Activated B cell treated with CpG ODN at 0.5 μM for 24 hours (primary cell): ENCODE measurements at regions not wholly inside any gene's neighbourhood (a gene's known extent, or its start where the extent isn't known, plus 50 kb on each side); places are given as distances from the start of the nearest gene placed in this dataset.

Experiments
- ATAC-seq: fragments of 200-7000 bp; cut with Tn5 transposase; one replicate; pipeline ENCODE4 v1.10.0; 2021; ENCODE audit warnings: low read depth, mild to moderate bottlenecking, moderate library complexity
- CTCF ChIA-PET: fragments of 350-600 bp; sonication (Branson Sonifier 250); formaldehyde crosslinking; loops from one replicate; lab custom pipeline; 2021; ENCODE audit warnings: antibody characterized with exemption; lab: Charles Lee
- POLR2A ChIA-PET: fragments of 350-600 bp; sonication (Branson Sonifier 250); formaldehyde crosslinking; loops from one replicate; lab custom pipeline; 2021; ENCODE audit warnings: antibody characterized with exemption; lab: Charles Lee
- DNase-seq: peaks from one replicate; pipeline ENCODE4 v3.0.0; 2022
- H3K27ac Mint-ChIP-seq: one replicate; pipeline ENCODE4 v1.8.0; 2020; ENCODE audit warnings: mixed read lengths
- H3K27me3 Mint-ChIP-seq: one replicate; pipeline ENCODE4 v1.8.0; 2021; ENCODE audit warnings: mixed read lengths
- H3K36me3 Mint-ChIP-seq: one replicate; pipeline ENCODE4 v1.8.0; 2021; ENCODE audit warnings: low read depth, mixed read lengths
- H3K4me1 Mint-ChIP-seq: one replicate; pipeline ENCODE4 v1.8.0; 2021; ENCODE audit warnings: mixed read lengths
- H3K4me3 Mint-ChIP-seq: one replicate; pipeline ENCODE4 v1.8.0; 2020; ENCODE audit warnings: mild to moderate bottlenecking, mixed read lengths
- H3K9me3 Mint-ChIP-seq: one replicate; pipeline ENCODE4 v1.8.0; 2020; ENCODE audit warnings: mixed read lengths
- intact Hi-C: fragments of 100-400 bp; cut with micrococcal nuclease; formaldehyde crosslinking; loops from one replicate; pipeline ENCODE4 v1.15.1; 2024
- TF ChIP-seq, protein P1 (sequence below): fragments of 200-600 bp; IDR thresholded peaks from one replicate; pipeline ENCODE4 v1.8.0; 2022; ENCODE audit warnings: antibody characterized with exemption, mild to moderate bottlenecking

DNA sequence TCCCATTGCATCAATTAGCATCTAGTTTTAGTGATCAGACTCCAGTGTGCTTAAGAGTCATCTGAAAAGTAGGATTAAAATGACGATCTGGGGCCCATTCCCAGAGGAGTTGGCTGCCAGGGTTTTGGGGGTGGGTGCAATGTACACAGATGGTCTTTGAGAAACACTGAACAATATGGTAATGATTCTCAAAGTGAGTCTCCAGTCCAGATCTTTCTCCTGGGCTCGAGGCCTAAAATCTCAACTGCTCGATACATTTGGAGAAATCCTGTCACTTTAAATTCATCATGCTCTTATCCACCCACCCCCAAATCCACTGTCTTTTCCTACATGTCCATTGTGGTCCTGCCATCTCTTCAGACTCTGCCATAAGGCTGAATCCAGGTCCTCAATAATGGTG, 80.7 kb upstream of the MYLIP start:
- CTCF ChIA-PET = no interaction called here
- Mint-ChIP-seq H3K4me1 (peaks cover 7% of the 10 kb centered on the region), H3K4me3 (no peak overlapping the region), H3K27ac (no peak overlapping the region), H3K27me3 (no peaks in the 10 kb centered on the region), H3K9me3 (no peaks in the 10 kb centered on the region), H3K36me3 (no peaks in the 10 kb centered on the region)
- ATAC-seq = no peak
- intact Hi-C loops = no loop called here
- DNase-seq = no peak
- POLR2A ChIA-PET = no interaction called here
- TF ChIP-seq, protein P1, sequence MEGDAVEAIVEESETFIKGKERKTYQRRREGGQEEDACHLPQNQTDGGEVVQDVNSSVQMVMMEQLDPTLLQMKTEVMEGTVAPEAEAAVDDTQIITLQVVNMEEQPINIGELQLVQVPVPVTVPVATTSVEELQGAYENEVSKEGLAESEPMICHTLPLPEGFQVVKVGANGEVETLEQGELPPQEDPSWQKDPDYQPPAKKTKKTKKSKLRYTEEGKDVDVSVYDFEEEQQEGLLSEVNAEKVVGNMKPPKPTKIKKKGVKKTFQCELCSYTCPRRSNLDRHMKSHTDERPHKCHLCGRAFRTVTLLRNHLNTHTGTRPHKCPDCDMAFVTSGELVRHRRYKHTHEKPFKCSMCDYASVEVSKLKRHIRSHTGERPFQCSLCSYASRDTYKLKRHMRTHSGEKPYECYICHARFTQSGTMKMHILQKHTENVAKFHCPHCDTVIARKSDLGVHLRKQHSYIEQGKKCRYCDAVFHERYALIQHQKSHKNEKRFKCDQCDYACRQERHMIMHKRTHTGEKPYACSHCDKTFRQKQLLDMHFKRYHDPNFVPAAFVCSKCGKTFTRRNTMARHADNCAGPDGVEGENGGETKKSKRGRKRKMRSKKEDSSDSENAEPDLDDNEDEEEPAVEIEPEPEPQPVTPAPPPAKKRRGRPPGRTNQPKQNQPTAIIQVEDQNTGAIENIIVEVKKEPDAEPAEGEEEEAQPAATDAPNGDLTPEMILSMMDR = no peak

DNA sequence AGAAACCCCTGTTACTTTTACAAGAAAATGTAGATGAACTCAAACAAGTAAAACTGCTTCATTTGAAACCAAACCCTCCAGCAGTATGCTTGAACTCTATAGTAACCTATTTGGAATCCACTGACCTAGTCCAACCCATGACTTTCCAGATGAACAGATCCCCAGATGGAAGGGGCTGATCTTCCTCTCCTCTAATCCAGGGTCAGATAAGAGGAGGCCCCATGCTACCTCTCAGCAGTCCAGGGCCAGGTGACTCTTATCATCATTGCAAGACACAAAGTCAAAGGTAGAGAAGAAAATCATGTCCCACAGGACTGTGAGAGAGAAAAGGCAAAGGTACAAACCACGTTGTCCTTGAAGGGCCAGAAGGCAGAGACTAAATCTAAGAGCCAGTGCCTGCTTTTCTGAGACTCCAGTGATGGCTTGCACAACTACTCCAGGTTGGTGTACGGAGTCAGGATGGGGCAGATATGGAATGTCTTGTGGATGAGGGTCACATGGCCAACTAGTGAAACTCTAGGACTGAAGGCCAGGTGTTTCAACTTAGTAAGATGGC, 81.4 kb upstream of the MYLIP start:
- TF ChIP-seq, protein P1 = no peak
- Mint-ChIP-seq H3K9me3 (no peaks in the 10 kb centered on the region), H3K27ac (no peak overlapping the region), H3K36me3 (no peaks in the 10 kb centered on the region), H3K4me1 (peaks cover 9% of the 10 kb centered on the region), H3K4me3 (no peak overlapping the region), H3K27me3 (no peaks in the 10 kb centered on the region)
- DNase-seq (no peak), ATAC-seq (no peak)
- ChIA-PET POLR2A (no interaction called here), CTCF (no interaction called here)
- intact Hi-C loops = no loop called here

DNA sequence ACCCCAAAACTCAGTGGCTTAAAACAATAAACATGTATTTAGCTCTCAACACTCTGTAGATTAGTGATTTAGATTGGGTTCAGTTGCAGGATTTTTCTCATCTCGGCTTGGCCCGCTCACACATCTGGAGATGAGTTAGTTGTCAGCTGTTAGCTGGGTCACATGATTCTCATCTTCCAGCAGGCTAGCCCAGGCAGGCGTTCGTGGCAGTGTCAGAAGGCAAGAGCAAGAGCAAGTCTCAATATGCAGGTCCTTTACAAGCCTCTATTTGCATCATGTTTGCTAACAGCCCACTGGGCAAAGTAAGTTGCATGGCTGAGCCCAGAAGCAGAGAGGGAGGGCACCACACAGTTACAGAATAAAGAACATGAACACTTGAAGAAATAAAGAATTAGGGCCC, 83.6 kb upstream of the MYLIP start:
- Mint-ChIP-seq H3K4me1 (peaks cover 11% of the 10 kb centered on the region), H3K36me3 (no peaks in the 10 kb centered on the region), H3K27ac (no peak overlapping the region), H3K9me3 (no peaks in the 10 kb centered on the region), H3K4me3 (no peak overlapping the region), H3K27me3 (no peaks in the 10 kb centered on the region)
- TF ChIP-seq, protein P1 = no peak
- intact Hi-C loops = no loop called here
- DNase-seq = no peak
- CTCF ChIA-PET = no interaction called here
- no peak for ATAC-seq
- POLR2A ChIA-PET = no interaction called here

DNA sequence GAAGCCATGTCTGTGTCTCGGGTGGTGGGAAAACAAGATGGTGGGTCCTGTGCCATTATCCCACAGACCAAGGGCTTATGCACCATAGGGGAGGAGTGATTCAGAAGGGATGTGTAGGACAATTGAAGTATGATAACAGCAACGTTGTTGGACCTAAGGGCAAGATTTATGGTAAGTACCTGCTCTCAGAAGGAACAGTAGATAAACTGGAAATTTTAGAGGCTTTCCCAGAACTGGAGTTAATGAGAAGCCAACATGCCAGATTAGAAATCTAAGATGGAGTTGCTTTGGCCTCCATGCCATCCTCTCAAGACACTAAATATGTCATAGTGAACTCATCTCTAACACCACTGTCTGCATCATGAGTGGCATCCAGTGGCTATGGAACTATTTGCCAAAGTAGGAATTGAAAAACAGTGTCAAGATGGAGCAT, 84.7 kb upstream of the MYLIP start:
- Mint-ChIP-seq H3K9me3 (no peaks in the 10 kb centered on the region), H3K36me3 (no peaks in the 10 kb centered on the region), H3K27me3 (no peaks in the 10 kb centered on the region), H3K27ac (no peak overlapping the region), H3K4me1 (peaks cover 11% of the 10 kb centered on the region), H3K4me3 (no peak overlapping the region)
- ATAC-seq = no peak
- intact Hi-C loops = no loop called here
- ChIA-PET CTCF (no interaction called here), POLR2A (no interaction called here)
- DNase-seq = no peak
- TF ChIP-seq, protein P1 = no peak

DNA sequence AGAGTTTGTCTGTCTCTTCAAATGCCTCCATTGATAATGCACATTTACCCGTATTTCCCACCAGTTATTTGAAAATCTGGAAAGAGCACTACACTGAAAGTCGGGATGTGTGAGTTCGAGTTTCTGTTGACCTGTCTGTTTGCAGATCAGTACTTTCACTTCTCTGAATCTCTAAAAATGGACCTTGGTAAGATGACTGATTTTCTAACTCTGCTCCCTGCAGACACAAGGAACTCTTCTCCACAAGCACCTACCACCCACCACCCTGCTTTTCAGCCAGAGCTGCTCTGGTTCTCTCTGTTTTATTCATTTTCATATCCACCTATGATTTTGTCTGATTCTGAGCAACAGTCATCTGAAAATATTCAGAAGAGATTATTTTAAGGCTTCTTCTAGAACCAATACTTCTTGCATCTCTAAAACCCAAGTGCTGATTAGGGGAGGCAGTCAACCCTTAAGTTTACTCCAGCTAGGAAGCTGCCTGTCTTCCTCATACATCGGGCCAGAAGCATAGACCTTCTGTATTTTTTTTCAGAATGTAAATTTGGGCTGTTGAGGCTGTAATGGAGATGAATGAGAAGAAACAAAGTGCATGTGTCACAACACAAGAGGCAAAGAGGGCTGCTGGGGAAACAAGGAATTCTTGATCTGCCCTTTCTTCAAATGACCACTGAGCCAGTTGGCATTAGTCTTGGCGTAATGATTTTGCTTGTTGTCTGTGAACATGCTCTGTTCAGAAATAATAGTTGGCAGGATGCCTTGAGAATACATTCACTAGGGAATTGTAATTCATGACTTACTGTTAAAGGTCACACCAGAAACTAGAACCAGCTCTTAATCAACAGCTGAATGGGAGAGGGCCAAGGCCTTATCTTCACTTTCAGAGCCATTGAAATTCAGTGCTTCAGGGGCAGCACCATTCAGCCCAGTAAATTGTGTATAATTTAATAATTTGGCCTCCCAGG, 85.4 kb upstream of the MYLIP start:
- CTCF ChIA-PET = no interaction called here
- Mint-ChIP-seq H3K27me3 (no peaks in the 10 kb centered on the region), H3K4me1 (peaks cover 14% of the 10 kb centered on the region), H3K9me3 (no peaks in the 10 kb centered on the region), H3K36me3 (no peaks in the 10 kb centered on the region), H3K27ac (no peak overlapping the region), H3K4me3 (no peak overlapping the region)
- ATAC-seq = no peak
- TF ChIP-seq, protein P1 = no peak
- DNase-seq = no peak
- intact Hi-C loops = no loop called here
- POLR2A ChIA-PET = no interaction called here
